Sciatic nerve (tissue), 2 donors: ENCODE measurements at regions not wholly inside any gene's neighbourhood (a gene's known extent, or its start where the extent isn't known, plus 50 kb on each side); places are given as distances from the start of the nearest gene placed in this dataset.

Experiments used
- ATAC-seq: fragments of 200-7000 bp; cut with Tn5 transposase; one replicate; pipeline ENCODE4 v1.9.1; 2020; ENCODE audit warnings: mild to moderate bottlenecking, moderate library complexity
- DNase-seq: peaks from one replicate; pipeline ENCODE4 v3.0.0-alpha.2; 2020; ENCODE audit warnings: low spot score
- intact Hi-C: fragments of 100-400 bp; cut with DNase I; formaldehyde crosslinking; loops from one replicate; pipeline ENCODE4 v1.14.2; 2022
- donor health status: DM: no; HTN: no; CAD: no.
- donor health status: DM: no; HTN: no; CAD: no.

DNA sequence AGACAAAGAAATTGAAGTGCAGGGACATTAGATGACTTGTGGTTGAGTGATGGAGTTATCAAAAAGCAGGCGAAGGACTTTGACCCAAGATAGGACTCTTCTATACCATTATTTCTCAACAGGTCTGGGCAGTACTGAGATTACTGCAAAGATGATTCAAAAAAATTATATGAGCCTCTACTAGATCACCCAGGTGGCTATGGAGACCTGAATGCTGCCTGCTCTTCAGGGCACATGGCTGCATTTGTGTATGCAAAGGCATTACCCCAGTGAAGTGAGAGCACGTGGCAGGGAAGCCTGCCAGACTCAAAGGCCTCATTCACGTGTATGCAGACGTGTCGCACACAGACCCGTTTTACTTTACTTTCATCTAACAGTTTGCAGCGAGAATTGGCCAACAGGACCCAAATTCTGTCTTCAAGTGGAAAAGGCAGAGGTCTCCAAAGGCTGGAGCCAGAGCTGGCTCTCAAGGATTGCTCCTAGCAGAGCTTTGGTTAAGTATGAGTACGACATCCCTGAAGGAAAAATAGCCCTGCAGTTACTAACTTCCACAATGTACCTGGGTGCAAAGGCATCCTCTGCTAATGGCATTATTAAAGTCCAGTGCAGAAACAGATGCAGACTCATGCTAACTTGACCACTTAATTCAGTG is 113.8 kb upstream of the ARMC2 start:
- intact Hi-C loops: no loop called here
- ATAC-seq: no peak
- DNase-seq: no peak

GRCh38 chr6:108735310-108736001 is 112.8 kb upstream of the ARMC2 start:
- ATAC-seq (no peak), DNase-seq (no peak)
- intact Hi-C loops: no loop called here

GRCh38 chr6:108736002-108736361 is 112.2 kb upstream of the ARMC2 start:
- intact Hi-C loops: no loop called here
- ATAC-seq (no peak), DNase-seq (no peak)

DNA sequence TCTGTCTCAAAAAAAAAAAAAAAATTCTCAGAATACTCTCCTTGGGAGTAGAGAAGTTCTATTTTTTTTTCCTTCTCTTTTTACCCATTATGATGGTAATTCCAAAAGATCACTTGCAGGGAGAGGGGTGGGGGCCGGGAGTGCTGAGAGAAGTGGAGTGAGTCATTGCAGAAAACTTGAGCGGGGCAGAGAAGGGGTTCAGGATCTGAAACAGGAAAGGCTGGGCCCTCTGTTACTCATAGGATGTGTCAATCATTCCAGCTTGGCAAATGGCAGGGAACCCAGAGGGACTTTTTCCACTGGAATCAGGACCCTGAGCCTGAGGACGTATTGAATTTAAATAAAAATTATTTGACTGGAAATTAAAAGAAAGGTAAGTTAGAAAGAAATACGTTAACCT is 111.4 kb upstream of the ARMC2 start:
- DNase-seq (no peak), ATAC-seq (peak; percentile 40)
- intact Hi-C loops: no loop called here

DNA sequence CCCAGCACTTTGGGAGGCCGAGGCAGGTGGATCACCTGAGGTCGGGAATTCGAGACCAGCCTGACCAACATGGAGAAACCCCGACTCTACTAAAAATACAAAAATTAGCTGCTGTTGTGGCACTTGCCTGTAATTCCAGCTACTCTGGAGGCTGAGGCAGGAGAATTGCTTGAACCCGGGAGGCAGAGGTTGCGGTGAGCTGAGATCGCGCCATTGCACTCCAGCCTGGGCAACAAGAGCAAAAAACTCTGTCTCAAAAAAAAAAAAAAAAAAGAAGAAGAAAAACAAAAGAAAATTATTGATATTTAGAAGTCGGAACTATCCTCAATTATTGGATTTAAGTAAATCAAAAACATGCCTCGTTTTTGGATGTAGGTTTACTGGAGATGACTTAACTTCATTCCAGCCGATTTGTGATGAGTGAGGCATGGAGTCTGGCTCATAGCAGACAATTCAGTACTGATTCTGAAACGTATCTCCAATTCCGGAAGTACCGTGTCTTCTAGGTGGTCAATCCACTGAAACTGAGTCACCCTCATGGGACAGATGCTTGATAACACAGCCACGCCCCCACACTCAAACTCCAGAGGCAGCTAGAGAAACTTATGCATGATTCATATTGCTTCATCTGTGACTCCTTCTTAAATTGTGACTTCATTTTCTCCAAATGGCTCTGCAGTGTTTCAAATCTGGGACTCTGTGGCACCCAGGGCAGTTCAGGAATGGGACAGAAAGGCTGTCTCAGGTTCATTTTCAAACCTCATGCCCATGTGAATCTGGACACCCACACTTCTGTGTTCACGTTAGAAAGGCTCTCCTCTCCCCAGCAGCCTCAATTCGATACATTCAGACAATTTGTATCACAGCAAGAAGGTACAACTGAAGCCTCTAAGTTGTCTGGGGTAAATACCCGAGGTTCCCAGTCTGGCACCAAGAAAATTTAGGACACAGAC is 110.4 kb upstream of the ARMC2 start:
- ATAC-seq (peak; percentile 52), DNase-seq (no peak)
- intact Hi-C loops: no loop called here

DNA sequence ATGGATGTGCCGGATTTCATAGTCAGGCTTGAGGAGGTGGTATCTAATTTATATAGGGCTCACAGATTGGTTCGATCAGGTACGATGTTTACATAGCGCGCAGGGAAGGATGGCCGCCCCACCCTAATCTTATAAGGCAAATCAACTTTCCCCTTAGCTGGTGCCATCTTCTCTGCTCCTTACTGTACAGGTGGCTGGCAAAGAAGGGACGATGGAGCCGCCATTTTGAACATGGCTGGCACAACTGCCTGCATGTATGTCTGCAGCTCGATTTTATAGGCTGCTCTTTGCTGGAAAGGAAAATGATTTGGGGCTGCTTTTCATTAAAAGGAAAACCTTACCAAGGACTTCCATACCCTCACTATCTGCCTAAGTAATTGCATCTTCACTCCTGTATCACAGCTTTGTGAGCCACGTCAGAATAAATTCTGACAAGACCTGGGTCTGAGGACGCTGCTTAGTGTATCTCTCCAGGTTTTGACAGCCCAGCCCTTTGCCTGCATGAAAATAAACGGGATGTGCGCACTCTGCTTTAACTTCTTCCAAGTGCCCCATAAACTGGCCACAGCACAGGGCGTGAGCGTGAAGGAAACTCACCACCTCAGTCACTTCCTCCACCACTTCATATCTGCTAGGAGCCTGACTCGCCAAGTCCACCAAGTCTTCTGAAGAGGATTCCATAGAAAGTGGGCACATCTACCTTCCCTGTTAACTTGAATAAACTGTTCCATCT is 109.4 kb upstream of the ARMC2 start:
- no peak for DNase-seq
- intact Hi-C loops: no loop called here
- no peak for ATAC-seq

DNA sequence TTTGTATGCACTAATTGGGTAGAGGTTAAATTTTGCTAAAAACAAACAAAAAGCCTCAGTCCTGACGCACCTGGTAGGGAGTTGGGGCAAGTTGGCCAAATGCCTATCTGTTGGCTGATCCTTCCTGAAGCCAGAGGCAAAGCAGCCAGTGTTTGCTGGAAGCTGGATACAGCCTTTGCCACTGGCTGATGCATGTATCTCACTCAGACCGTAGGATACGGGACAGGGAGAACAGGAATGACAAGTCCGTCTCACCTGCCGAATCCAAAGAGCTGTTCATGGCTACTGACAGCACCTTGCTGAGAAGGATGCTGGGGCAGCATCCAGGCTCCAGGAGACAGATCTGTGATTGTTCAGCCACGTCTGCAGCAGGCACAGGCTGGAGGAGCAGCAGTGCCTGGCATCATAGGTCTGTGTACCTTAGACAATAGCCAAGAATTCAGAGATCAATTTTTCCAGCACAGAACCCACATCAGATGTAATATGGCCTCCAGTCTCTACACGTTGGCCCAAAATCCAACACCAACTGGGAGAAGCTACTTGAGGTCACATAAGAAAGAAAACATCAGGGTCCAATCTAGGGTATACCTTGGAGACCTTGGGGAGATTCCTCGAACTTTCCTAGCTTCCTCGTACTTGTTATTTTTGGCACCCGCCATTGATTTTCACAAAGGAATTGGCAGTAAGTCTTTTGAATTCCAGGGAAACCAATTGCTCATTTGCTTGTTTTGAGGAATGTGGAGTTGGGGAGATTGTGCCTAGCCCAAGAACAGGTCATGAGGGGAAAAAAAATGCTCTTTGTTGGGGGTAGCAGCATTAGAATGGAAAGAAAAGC is 108.5 kb upstream of the ARMC2 start:
- intact Hi-C loops: no loop called here
- DNase-seq: no peak
- ATAC-seq: no peak

DNA sequence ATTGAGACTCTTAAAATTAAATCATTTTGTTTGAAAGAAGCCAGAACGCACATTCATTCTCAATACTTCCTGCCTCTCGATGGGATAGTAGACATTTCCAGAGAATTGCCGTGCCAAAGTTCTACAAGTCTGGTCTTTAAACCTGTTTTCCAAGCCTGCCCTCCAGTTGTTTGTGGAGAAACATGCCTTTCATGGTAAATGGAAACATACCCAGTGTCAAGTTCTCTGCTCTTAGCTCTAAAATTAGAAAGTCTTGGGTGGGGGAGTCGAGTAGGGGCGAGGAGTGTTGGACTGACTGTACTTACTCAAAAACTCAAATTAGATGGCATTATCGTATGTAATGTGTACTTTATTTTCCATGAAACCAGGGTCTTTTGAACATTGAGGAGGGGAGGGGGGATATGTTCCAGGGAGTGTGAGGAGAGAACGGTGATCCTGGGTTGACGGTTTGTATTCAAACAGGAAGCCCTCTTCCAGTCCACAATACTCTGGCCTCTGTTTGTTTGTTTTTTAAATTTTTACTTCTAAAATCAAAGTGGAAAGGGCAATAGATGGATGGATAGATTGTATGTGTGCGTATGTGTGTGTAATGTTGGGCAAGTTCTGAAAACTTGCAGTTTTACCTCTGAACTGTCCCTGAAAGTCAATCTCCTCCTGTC is 106.8 kb upstream of the ARMC2 start:
- ATAC-seq (no peak), DNase-seq (no peak)
- intact Hi-C loops: no loop called here

GRCh38 chr6:108742041-108742440 is 106.2 kb upstream of the ARMC2 start:
- ATAC-seq: no peak
- no peak for DNase-seq
- intact Hi-C loops: no loop called here

DNA sequence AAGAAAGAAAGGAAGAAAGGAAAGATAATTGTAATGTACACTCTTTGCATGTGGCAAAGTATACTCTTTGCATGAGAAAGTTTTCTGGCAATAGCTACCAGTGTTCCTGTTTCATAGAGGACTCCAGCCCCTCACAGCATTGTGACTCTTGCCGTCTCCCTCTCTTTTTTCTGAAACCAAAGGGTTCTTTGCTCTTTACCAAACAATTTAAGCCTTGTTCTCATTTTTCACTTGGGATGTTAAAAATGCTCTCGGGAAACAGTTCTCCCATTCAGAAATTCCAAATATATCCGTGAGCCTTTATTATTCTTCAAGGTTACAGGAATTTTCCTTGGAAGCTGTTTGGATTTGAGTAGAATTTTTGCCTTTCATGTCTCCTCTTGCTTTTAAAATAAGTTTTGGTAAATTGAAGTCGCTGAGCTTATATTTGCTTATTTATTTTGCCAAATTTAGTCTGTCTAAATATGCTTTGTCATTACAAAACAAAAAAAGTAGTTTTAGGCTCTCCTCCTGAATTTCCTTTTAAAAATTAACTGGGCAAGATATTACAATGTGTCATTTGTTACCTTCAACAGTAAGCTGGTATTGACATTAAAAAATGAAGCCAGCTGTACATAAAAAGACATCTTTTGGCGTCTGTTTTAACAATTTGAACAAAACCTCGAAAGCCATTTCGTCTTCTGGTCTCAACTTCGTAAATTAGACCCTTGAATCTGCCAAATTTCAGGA is 103.8 kb upstream of the ARMC2 start:
- ATAC-seq: peak; percentile 60
- intact Hi-C loops: no loop called here
- no peak for DNase-seq

DNA sequence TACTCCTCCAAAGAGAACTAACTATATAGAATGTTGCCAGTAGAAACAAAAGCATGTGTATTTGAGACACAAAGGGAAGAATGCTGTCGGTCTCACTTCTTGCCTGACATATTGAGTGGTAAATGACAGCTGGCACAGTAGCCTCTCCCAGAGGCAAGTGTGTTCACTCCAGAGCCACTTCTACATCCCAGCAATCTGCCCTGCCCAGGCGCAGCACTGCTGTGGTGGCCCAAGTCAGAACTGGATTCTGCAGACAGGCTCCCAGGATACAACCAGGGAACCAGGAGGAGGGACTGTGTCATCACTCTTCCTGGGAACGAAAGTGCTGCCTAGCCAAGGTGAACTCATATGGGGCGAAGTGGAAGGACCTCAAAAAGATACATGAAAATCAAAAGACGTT is 103.2 kb upstream of the ARMC2 start:
- ATAC-seq: peak; percentile 43
- intact Hi-C loops: no loop called here
- no peak for DNase-seq

DNA sequence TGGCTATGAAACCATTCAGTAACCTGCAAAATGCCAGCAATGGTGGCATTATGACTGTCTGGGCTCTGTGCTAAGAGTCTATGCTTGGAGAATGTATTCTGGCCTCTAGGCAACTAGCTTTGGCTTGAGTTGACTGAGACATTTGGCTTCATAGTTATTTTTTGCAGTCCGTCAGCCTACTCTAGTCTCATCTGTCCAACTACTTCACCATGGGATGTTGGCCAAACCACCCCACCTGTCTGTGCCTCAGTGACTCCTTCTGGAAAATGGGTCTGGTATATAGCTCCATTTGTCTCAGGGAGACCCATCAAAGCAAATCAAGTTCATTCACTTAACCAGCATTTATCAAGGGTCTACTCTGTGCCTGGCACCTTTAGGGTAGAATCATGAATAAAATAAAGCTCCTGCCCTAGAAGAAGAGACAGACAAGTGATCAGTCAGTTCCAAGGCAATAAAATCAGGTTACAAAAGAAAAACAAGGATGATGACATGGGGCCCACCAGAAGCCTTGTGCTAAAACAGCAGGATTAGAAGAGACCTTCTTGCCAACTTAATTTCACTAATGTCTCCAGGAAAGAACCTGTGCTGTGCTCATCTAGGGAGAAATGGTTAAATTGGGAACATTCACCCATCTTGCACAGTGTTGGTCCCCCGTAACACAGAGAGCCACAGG is 102.4 kb upstream of the ARMC2 start:
- no peak for ATAC-seq
- DNase-seq: no peak
- intact Hi-C loops: no loop called here

DNA sequence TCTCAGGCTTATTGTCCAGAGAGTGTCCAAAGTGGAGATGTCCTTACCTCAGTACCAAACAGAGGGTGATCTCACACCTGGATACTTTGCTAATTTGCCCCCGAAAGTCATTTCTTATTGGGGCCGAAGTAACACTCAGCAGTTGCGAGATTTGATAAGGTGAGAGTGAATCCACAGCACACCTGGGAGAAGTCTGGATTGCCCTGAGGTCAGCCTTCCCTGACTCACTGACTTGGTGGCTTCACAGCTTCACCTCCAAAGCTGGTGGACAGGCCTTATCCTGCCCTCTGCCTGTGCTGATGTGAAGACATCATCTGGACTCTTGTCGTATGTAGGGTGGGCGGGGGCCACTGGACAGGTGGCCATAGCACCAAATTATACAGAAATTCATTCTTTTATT is 101.9 kb upstream of the ARMC2 start:
- intact Hi-C loops: no loop called here
- ATAC-seq (no peak), DNase-seq (no peak)

DNA sequence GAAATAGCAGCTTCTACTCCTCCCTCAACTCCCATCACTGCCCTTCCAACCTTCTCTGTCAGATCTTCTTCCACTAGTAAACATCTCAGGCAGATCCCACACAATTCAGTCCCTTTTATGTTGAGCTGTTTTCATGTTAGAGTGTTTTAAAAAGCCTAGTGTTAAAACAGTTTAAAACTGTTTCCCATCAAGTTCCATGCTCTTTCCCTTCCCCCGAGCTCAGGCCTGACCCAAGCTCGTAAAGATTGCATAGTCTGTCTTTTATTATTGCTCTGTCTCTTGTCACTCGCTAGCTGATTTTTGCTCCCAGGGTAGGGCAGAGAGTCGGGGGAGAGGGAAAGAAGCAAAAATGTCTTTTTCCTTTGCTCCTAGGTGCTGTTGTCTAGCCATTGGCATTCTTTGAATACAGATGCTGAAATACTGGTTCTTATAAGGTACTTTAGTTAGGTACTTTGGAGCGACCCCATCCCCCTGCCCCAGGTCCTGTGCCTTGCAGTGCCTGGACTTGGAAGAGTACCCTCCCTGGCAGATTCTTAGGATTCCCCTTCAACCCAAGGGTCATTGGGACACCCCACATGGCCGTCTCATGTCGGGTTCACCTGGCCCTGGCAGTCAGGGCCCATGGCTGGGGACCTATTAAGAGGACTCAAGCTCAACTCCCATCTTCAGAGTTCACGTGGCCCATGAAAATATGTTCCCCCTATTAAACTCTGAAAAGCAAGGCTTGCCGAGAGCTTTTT is 101.2 kb upstream of the ARMC2 start:
- no peak for ATAC-seq
- DNase-seq: no peak
- intact Hi-C loops: no loop called here

DNA sequence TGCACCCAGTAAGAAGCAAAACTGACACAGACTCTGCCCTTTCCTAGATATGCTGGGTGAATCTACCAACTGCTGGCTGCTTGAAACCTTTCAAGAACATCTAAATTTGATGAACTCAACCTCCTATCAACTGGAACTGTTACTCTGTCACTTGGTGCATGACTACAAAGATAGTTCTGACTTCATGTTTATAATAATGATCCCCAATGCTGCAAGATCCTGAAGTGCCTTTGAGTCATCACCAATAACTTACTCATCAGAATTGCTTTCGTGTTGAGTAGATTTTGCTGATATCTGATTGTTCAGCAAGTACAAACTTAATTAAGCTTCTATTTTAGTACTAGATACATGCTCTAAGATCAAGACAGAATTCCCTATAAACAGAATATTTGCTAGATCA is 100.2 kb upstream of the ARMC2 start:
- intact Hi-C loops: no loop called here
- DNase-seq (no peak), ATAC-seq (no peak)

DNA sequence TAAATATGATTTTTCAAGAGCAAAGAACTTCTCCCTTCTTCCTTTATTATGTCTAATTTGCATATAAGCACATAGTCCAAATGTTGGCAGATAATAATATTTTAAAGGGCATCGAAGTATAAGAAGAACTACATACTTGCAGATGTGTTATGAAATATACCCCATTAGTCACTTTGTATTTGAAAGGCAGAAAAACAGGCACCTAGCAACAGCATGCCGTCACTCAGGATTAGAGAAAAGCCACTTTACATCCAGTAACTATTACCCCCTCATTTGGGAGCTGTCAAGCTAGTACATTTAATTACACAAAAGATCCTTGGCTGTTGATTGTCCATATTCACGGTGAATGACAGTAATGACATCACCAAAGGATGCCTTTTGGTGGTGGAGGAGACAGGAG is 99.3 kb upstream of the ARMC2 start:
- intact Hi-C loops: no loop called here
- ATAC-seq: no peak
- no peak for DNase-seq
